IPS-NIHi7 (cell line): ENCODE measurements at regions not wholly inside any gene's neighbourhood (a gene's known extent, or its start where the extent isn't known, plus 50 kb on each side); places are given as distances from the start of the nearest gene placed in this dataset.
"Not testable (repeated sequence)": the region's sequence is repeated elsewhere in the genome, so short reads cannot be mapped to it uniquely, and the experiment has no call there.

Experiments used
- DNase-seq: peaks from one replicate; pipeline ENCODE4 v3.0.0; 2012; ENCODE audit warnings: mixed read lengths; ENCODE audit errors: extremely low spot score

DNA sequence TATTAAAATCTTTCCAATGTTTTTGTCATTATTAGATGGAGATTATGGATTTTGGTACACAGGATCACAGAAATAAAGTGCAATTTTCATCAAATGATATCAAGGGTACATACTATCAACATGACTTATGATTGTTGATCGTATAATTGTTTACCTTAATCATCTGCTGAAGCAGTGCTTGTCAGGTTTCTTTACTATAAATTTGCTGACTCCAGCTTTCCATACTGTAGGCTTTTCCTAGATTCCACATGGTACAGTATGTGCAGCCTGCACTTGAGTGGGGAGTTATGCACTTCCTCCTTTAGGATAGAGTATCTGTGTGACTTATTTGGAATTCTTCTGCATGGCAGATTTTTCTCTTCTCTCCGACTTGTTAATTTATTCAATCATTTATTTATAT is 187.6 kb upstream of the DPP10 start:
- no peak for DNase-seq

DNA sequence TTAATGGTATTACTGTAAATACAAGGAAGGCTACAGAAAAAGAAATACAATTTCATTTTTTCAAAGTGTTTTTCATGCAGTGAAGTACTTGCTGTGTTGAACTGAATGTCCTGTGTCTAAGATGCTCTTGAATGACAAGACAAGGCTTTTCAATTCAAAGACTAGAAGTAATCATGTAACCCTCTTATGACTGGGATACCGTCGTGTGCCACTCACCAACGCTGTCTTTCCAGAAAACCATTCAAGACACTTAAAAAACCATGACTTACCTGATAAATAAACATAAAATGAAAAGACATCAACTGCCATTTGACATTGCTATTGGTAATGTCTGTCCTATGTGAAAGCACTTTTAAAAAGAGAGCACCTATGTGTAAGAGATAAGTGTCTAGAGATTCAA is 183.1 kb upstream of the DPP10 start:
- DNase-seq = no peak

DNA sequence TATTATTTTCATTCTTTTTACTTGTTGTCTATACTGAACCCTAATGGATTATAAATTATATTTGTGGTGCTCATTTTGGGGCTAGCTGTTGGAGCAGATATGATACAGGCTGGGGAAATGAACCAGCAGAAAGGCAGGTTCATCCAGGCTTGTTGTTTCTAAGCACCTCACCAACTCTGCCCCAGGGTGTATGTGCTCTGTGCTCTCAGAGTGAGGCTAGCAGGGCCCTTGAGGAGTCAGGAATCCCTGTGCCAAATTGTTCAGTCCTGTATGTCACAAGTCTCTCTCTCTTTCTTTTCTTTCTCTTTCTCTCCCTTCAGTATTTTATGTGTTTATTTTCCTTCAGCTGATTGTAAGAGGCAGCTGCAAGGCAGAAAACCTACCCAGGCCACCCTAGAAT is 181.1 kb upstream of the DPP10 start:
- DNase-seq = no peak

DNA sequence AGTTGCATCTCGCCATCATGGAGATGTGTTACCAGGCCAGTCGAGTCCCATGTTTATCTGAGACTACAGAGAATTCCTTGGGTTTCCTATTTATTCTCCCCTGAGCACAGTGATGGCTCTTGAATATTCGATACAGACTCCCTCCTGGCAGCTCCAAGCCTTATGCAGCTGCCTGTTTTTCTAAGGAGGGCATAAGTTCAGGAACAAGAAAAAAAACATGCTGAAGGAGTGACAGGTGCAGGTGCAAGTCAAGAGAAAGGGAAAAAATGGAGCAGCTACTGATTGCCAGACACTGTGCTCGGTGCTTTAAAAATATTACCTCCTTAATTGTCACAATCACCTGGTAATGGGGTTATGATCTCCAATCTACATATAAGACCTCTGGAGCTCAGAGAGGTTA is 177.2 kb upstream of the DPP10 start:
- no peak for DNase-seq

DNA sequence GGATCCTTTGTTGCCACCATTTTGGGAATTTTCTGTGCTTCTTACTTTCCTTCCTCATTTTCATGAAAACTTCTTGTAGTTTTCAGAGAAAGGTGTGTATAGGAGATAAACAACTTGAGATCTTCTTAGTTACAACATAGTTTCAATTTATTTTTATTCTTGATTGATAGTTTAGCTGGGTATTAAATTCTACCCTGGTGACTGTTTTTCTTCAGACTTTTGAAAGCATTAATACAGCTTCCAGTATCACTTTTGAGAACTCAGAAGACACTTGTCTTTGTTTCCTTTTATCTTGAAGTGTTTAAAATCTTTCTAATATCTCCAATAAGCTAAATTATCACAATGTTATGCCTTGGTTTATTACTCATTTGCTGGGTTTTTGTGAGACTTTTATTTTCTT is 167.5 kb upstream of the DPP10 start:
- DNase-seq = no peak

DNA sequence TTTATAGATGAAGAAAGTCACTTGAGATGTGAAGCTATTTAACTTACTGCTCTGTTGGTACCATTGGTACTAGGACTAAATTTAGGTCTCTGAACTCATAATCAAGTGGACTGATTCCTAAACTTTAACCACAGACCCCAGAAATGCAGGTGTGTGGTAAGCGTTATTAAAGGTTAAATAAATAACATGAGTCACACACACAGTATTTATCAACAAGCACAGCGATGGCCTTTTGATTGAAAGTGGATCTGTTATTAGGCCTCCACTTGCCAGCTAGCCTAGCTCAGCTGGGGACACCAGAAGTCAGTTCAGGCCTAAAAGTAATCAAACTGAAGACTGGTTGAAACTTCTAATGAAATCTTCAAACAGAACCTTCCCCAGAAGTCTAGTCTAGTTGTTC is 161.3 kb upstream of the DPP10 start:
- no peak for DNase-seq

DNA sequence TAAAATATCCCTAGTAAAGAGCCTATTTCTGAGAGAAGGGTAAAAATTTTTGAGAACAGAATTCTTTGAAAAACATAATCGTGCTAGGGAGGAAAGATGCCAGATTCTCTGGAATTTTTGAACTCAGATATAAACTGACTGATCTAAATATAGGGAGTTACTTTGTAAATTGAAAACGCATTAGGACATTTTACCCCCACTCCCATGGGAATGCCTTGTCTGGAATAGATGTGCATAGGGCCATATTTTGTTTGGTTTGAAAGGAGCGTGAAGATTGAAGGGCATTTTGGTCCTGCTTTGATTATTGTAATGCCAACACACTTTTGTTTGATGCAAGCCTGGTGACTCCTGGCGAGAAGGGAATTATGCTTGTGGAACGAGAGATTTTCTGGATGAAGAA is 158.7 kb upstream of the DPP10 start:
- no peak for DNase-seq

DNA sequence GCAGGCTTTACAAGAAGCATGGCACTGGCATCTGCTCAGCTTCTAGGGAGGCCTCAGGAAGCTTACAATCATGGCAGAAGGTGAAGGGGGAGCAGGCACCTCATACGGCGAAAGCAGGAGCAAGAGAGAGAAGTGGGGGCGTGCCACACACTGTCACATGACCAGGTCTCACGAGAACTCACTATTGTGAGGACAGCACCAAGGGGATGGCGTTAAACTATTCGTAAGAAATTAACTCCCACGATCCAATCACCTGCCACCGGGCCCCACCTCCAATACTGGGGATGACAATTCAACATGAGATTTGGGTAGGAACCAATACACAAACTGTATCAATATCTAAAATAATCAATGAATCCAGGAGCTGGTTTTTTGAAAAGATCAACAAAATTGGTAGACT is 156.0 kb upstream of the DPP10 start:
- no peak for DNase-seq

DNA sequence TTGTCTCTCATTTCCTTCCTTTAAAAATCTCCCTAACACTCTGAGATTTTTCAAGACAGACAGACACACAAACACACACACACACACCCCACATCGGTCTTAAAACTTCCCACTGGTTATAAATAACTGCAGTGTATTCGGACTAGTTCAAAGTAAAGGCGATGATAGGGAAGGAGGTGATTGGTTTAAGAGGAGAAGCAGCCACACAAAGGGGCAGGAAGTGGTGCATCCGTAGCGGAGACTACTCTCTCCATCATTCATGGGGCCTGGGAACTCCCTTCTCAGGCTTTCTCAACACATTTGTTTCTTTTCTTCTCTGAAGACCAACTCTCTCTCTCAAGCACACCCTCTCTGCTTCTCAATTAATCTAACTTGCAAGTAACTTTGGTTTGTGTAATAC is 149.1 kb upstream of the DPP10 start:
- no peak for DNase-seq

DNA sequence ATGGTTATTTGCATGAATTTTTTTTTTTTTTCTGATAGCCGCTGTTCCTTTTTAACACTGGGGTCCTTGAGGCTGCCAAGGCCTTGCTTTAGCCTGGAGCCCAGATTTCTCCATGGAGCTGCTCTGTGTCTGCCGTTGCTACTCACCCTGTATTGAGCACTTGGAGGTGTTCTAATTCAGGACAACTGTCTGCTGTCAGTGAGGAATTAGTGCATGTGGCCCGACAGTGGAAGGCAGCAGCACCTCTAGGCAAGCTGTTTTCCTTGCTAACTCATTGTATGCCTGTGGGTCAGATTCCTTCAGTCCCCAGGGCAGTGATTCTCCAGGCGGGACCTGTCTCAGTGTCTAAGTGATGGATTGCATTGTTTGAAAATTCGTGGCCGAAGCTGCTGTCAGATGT is 147.7 kb upstream of the DPP10 start:
- no peak for DNase-seq

DNA sequence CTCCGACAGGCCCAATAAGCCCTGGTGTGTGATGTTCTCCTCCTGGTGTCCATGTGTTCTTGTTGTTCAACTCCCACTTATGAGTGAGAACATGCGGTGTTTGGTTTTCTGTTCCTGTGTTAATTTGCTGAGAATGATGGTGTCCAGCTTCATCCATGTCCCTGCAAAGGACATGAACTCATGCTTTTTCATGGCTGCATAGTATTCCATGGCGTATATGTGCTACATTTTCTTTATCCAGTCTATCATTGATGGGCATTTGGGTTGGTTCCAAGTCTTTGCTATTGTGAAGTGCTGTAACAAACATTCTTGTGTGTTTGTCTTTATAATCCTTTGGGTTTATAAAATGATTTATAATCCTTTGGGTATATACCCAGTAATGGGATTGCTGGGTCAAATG is 142.1 kb upstream of the DPP10 start:
- DNase-seq = not testable (repeated sequence)

DNA sequence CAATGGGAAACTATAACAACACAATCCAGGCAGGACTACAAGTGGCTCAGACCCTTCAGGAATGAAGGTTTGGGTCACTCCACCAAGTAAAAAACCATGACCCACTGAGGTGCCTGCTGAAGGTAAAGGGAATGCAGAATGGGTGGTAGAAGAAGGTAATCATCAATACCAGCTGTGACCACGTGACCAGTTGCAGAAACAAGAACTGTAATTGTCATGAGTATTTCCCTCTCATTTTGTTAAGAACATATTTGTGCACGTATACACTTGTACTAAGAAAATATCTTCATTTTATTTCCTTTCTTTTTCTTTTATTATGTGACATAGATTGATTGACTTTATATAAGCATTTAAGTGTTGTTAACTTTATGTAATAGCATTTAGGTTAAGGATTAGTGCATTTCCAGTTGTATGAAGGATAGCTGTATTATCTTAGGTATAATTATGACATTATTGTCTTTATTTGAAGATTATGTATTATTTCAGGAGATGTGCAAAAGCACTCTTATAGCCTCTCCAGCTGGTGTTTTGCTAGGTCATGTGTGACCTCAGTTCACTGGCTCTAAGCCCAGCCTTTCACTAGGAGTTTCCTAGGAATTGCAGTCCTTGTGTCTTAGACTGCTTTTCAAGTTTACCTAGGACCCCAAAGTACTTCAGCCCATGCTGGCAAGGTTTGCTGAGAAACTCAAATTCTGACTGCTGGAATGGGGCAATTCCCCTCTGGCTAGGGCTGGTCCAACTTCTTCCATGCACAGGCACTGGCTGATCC is 125.7 kb upstream of the DPP10 start:
- DNase-seq = no peak

DNA sequence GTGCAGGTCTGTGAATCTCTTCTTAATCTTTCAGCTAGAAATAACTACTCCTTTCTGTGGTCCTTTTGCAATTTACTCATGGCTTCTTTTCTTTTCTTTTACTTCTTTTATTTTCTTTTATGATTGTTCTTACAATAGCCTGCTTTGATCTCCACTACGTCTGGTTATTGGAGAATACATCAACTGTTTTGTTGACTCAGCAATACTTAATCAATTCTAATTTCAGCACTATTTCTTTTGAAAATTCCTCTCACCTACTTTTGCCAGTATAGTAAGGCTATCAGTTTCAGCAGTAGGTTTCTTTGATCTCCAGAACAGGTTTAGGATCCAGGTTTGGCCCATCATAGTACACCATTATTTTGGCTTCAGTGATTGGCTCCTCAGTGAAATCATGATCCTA is 111.8 kb upstream of the DPP10 start:
- DNase-seq = no peak

DNA sequence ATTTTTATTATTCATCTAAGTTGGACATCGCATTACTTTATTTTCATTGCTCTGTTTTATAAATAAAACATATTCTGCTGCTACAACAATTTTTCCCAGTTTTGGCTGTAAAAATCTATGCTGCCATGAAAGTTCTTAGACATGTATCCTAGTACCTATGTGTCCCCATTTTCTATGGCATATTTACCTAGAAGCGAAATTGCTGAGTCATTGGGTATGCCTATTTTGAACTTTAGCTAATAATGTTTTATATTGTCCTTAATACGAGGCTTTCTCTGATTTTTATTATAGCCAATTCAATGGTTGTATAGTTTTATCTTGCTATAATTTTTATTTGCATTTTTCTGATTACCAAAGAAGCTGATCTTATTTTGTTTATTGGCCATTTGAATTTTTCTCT is 110.5 kb upstream of the DPP10 start:
- DNase-seq = no peak

DNA sequence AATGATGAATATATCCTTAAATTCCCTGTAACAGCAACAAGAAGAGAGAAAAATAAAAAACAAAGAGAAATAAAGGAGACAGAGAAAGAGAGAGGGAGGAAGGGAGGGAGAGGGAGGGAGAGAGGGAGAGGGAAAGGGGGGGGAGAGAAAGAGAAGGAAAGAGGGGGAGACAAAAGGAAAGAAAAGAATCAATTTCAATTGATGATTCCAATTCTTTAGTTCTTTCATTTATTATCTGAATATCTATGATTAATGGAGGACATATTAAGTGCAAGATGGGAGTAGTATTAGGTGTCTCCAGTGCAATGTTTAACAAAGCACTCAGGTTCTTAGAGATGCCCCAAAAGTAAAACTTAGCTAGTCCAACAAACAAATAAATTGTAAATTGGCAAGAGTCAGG is 97.2 kb upstream of the DPP10 start:
- DNase-seq = no peak

DNA sequence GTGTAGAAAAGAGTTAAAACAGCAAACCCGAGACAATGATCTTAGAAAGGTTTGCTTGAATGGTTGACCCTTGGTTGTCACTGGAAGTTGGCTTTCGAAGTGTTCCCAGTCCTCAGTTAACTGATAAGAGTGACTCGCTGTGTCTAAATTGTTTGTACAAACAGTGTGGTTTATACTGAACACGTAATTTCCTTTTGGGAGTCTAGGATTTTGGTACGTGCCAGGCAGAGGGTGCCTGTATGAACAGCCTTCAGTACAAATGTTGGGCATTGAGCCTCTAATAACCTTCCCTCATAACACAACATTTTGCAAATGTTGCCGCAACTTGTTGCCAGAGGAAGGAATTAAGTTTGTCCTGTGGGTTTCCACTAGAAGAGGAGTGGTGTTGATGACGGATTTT is 95.8 kb upstream of the DPP10 start:
- DNase-seq = no peak

DNA sequence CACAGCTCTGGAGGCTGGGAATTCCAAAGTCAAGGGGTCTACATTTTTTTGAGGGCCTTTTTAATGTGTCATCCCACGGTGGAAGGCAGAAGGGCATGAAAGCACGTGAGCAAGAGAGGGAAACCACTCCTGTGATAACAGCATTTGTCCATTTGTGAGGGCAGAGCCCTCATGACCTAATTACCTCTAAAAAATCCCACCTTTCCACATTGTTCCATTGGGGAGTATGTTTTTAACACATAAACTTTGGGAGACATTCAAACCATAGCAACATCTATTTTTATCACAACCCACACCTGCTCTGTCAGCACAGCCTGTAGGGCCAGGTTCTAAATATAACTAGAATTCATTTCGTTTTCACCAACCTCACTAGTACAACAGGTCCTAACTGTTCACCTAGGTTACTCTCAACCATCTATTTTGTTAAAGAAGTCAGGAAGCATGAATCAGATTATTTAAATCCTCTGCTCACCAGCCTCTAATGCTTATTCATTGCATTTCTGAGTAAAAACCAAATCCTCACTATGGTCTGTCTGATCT is 92.2 kb upstream of the DPP10 start:
- no peak for DNase-seq

DNA sequence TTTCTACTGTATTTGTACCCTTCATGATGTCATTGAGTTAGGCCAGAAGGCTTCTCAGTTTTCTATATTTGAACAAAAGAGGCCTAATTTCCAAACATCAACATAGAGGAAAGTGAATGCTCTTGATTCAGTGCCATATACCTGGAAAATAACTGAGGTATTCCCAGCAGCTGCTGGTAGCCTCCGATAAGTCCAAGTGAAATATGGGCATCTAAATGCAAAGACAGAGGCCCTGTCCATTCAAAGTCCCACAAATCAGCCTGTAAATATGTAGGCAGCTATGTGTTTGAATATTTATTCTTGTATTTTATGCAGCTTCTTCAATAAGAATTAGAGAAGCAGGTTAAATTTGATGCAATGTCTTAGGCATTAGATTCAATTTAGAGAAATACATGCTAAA is 89.5 kb upstream of the DPP10 start:
- no peak for DNase-seq

DNA sequence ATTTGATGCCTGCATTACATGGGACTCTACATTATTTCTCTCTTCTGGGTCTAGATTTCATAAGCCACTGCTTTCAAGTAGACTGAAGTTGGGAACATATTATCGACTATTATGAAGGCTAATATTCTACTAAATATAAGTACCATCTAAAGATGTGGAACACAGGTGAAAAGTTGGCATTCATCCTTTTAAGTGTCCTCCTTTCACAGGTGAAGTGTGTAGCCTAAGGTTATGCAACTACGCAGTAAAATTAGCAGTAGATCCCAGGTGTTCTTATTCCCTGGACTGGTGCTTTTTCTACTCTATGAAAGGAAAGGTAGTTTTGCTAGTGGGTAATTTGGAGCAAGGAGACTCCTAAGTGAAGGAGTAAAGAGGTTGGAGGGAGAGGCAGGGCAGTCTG is 88.2 kb upstream of the DPP10 start:
- DNase-seq = no peak

DNA sequence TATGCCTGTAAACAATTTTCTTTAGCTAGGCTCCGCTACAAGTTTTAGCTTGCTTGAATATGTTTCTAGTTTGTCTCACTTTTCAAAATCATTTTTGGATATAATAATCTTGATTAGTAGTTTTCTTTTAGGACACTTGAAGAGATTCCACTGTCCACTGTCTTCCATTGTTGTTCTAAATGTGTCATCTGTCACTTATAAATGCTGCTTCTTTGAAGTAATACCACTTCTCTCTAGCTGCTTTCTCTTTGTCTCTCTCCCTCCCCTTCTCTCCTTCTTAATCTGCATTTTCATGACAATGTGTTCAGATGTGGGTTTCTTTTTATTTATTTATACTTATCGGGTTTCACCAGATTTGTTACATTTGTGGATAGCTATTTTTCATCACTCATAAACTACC is 73.7 kb upstream of the DPP10 start:
- no peak for DNase-seq

DNA sequence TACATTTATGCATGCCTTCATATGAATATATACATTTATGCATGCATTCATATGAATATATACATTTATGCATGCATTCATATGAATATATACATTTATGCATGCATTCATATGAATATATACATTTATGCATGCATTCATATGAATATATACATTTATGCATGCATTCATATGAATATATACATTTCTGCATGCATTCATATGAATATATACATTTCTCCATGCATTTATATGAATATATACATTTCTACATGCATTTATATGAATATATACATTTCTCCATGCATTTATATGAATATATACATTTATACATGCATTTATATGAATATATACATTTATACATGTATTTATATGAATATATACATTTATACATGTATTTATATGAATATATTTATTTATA is 70.7 kb upstream of the DPP10 start:
- not testable (repeated sequence) for DNase-seq

DNA sequence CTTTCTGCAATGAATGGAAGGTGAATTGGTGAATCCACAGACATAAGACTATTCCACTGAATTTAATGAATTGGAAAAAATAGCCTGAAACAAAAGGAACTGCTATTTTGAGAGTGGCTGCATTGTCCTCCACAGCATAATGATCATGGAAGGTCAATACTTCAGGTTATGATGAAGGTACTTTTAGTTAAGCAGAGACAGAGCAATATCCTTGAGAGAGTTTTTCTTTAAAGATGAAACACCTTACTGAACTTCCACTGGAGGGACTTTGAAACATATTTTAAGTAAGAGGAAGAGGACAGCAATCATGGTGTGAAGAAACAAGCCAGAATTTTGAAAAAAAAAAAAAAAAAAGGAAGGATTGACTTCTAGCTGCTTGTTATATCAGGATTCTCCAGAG is 68.8 kb upstream of the DPP10 start:
- no peak for DNase-seq

DNA sequence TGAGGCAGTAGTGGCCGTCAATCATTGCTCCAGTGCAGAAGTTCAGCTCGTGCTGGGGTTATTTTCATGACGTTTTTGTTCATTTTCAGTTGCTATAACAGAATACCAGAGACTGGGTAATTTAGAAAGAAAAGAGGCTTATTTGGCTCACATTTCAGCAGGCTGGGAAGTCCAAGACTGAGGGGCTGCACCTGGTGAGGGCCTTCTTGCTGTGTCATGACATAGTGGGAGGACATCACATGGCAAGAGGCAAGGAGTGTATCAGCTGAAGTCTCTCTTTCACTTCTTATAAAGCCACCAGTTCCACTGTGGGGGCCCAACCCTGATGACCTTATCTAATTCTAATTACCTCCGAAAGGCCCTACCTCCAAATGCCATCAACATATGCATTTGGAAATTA is 58.0 kb upstream of the DPP10 start:
- no peak for DNase-seq

DNA sequence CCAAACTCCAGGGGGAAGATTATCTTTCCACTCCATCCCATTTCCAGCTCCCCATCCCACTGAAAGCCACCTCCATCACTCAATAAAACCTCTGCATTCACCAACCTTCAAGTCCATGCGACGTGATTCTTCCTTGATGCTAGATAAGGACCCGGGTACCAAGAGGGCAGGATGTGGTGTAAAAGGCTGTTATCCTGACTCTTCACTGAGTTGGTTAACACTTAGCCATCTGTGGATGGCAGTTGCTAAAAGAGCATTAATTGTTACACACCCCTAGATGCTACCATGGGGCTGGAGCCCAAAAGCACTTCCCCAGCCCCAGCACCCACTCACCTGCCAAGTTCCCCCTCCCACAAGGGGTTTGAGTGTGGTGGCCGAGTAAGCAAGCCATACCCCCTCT is 53.4 kb upstream of the DPP10 start:
- no peak for DNase-seq
